OCI-LY3 (cell line): ENCODE measurements at regions not wholly inside any gene's neighbourhood (a gene's known extent, or its start where the extent isn't known, plus 50 kb on each side); places are given as distances from the start of the nearest gene placed in this dataset.

Experiments used
- EZH2phosphoT487 ChIP-seq: fragments of 200-600 bp; shearing (Covaris generic); IDR thresholded peaks from 2 replicates; pipeline ENCODE4 v1.6.1; 2018; ENCODE audit warnings: antibody characterized with exemption, mixed run types, low read depth
- TF ChIP-seq, protein P1 (sequence below): fragments of 200-600, 300-600 bp; sonication (generic); IDR thresholded peaks from 2 replicates; pipeline ENCODE4 v1.5.1; 2014; ENCODE audit warnings: antibody characterized with exemption, low read length, low read depth

DNA sequence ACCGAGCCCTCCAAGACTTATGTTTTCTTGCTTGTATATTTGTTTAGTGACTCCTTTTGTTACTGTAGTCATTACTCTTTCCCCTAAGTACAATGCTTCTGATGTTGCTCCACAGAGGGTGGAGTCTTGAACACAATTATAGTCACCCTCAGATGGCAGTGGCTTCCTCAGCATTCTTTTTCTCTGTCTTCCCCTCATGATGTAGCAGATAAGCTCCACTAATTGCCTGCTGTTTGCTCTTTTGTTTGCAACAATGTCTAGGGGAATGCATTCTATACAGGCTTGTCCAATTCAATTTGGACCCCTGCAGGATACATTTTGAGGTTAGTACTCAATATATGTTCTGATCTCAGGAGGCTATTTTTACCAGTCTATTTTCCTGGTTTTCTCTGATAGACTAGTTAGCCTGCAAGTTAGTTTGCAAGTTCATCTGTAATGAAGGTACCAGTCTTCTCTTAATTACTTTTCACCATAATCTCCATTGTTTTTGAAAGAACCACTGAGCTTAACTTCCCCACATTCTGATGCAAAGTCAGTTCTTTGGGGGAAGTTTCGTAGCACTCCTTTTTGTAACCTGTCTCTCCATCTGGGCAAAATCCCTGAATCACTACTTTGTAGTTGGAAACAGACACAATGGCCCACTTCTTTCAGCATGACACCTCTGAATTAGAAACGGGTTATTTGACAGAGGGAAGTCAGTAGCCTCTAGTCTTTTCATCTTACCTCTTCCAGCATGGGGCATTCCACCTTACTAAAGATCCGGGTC, 1509.2 kb downstream of the CDH11 start:
- TF ChIP-seq, protein P1, sequence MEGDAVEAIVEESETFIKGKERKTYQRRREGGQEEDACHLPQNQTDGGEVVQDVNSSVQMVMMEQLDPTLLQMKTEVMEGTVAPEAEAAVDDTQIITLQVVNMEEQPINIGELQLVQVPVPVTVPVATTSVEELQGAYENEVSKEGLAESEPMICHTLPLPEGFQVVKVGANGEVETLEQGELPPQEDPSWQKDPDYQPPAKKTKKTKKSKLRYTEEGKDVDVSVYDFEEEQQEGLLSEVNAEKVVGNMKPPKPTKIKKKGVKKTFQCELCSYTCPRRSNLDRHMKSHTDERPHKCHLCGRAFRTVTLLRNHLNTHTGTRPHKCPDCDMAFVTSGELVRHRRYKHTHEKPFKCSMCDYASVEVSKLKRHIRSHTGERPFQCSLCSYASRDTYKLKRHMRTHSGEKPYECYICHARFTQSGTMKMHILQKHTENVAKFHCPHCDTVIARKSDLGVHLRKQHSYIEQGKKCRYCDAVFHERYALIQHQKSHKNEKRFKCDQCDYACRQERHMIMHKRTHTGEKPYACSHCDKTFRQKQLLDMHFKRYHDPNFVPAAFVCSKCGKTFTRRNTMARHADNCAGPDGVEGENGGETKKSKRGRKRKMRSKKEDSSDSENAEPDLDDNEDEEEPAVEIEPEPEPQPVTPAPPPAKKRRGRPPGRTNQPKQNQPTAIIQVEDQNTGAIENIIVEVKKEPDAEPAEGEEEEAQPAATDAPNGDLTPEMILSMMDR = no peak
- no peak for TF ChIP-seq EZH2phosphoT487
